OCI-LY3 (cell line): ENCODE measurements at regions not wholly inside any gene's neighbourhood (a gene's known extent, or its start where the extent isn't known, plus 50 kb on each side); places are given as distances from the start of the nearest gene placed in this dataset.

ENCODE experiments used
- EZH2phosphoT487 ChIP-seq: fragments of 200-600 bp; shearing (Covaris generic); IDR thresholded peaks from 2 replicates; pipeline ENCODE4 v1.6.1; 2018; ENCODE audit warnings: antibody characterized with exemption, mixed run types, low read depth
- TF ChIP-seq, protein P1 (sequence below): fragments of 200-600, 300-600 bp; sonication (generic); IDR thresholded peaks from 2 replicates; pipeline ENCODE4 v1.5.1; 2014; ENCODE audit warnings: antibody characterized with exemption, low read length, low read depth

DNA sequence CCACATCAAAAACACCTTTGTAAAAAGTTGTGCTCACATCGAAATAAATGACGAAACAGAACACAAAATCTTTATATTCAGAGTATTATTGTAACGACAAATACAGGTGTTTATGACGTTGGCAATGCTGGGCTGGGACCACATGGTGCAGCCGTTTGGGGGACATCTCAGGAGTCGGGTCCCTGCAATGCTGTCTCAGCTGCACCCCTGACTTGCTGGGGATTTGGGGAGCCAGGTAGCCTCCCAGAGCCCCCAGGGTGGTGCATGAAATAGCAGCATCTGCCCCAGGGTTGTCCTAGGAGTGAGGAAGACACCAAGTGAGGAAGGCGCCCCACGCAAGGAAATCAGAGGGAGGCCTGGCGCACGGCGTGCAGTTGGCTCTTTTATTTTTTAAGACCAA is 1526.8 kb downstream of the BRD1 start:
- TF ChIP-seq, protein P1, sequence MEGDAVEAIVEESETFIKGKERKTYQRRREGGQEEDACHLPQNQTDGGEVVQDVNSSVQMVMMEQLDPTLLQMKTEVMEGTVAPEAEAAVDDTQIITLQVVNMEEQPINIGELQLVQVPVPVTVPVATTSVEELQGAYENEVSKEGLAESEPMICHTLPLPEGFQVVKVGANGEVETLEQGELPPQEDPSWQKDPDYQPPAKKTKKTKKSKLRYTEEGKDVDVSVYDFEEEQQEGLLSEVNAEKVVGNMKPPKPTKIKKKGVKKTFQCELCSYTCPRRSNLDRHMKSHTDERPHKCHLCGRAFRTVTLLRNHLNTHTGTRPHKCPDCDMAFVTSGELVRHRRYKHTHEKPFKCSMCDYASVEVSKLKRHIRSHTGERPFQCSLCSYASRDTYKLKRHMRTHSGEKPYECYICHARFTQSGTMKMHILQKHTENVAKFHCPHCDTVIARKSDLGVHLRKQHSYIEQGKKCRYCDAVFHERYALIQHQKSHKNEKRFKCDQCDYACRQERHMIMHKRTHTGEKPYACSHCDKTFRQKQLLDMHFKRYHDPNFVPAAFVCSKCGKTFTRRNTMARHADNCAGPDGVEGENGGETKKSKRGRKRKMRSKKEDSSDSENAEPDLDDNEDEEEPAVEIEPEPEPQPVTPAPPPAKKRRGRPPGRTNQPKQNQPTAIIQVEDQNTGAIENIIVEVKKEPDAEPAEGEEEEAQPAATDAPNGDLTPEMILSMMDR: no peak
- no peak for TF ChIP-seq EZH2phosphoT487
